H1 (cell line): ENCODE measurements at regions not wholly inside any gene's neighbourhood (a gene's known extent, or its start where the extent isn't known, plus 50 kb on each side); places are given as distances from the start of the nearest gene placed in this dataset.

Experiments
- CHD1 ChIP-seq: IDR thresholded peaks from 2 replicates; pipeline ENCODE4 v1.6.1; 2012; ENCODE audit warnings: low read depth, low read length, improper control_type of control experiment
- CHD7 ChIP-seq: fragments of 300-600 bp; sonication (generic); IDR thresholded peaks from 2 replicates; pipeline ENCODE4 v1.7.1; 2012; ENCODE audit warnings: low read length, moderate library complexity, mild to moderate bottlenecking, inconsistent platforms; ENCODE audit not compliant: insufficient replicate concordance
- TAF1 ChIP-seq: IDR thresholded peaks from 2 replicates; pipeline ENCODE4 v1.6.1; 2011; ENCODE audit warnings: mild to moderate bottlenecking, low read depth, low read length
- YY1 ChIP-seq: IDR thresholded peaks from 2 replicates; pipeline ENCODE4 v1.6.1; 2011; ENCODE audit warnings: low read depth, mild to moderate bottlenecking, low read length

DNA sequence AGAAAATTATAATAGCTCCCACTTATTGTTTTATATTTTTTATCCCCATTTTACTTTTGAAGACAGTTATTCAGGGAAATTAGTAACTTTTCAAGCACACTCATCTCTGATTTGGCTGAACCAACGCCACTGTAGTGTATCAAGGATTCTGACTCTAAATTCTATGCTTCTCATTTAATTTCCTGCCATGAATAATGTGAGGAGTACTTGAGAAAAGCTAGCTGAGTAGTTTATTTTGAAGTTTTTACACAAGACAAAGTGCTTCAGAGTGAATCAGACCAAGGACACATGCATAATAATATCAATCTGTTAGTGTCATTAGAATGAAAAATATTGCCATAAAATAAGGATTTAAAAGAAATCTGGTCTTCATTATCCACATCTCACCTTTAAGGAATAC, 329.9 kb downstream of the SLITRK6 start (continued):
- TF ChIP-seq CHD7 (no peak), CHD1 (no peak), TAF1 (no peak), YY1 (no peak)
- TF ChIP-seq, all 59 proteins: peak for 0
